ENCODE measurements at regions not wholly inside any gene's neighbourhood (a gene's known extent, or its start where the extent isn't known, plus 50 kb on each side); places are given as distances from the start of the nearest gene placed in this dataset.

DNA sequence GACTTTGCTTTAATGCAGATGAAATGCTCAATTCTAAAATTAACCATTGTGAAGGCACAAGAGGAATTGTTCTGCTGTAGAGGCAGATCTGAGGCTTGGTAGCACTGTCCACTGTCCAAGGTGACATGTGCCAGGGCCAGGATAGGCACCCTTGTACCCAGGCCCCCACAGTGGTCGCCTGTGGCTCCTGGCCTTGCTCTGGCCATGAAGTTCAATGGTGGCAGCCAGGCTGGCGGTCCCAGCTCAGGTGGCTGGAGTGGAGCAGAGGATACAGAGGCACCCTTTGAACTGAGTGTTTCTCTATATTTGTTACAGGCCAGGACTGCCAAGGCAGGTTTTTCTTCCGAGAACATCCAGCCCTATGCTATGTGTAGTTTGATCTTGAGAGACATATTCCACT is 102.6 kb downstream of the PTGS2 start:
- ATAC-seq: no peak
- no peaks in the 10 kb centered on the region for H3K4me1 Mint-ChIP-seq
- Histone ChIP-seq H3K9me2 (ENCODE audit: insufficient read depth) (peaks cover 6% of the 10 kb centered on the region; the same call in 1 of the 2 replicates), H3F3A (replicated peaks; ENCODE audit: low read depth) (no peaks in the 10 kb centered on the region), H3K27ac (ENCODE audit: low read depth) (no peak overlapping the region), H3K4me1 (ENCODE audit: insufficient read depth) (no peaks in the 10 kb centered on the region), H2AFZ (no peak overlapping the region), H3K4me3 (no peak overlapping the region), H4K20me1 (replicated peaks; ENCODE audit: insufficient read depth) (no peaks in the 10 kb centered on the region), H3K27me3 (ENCODE audit: insufficient read depth) (no peaks in the 10 kb centered on the region), H3K36me3 (ENCODE audit: insufficient read depth) (no peaks in the 10 kb centered on the region), H3K4me2 (no peak overlapping the region), H3K79me2 (replicated peaks; ENCODE audit: insufficient read depth) (no peaks in the 10 kb centered on the region)
- DNase-seq (ENCODE audit: low spot score): no peak
- peaks cover 2% of the 10 kb centered on the region for H3K27me3 Mint-ChIP-seq (ENCODE audit: insufficient read depth, low read depth, poor library complexity)
- TF ChIP-seq, protein P1, sequence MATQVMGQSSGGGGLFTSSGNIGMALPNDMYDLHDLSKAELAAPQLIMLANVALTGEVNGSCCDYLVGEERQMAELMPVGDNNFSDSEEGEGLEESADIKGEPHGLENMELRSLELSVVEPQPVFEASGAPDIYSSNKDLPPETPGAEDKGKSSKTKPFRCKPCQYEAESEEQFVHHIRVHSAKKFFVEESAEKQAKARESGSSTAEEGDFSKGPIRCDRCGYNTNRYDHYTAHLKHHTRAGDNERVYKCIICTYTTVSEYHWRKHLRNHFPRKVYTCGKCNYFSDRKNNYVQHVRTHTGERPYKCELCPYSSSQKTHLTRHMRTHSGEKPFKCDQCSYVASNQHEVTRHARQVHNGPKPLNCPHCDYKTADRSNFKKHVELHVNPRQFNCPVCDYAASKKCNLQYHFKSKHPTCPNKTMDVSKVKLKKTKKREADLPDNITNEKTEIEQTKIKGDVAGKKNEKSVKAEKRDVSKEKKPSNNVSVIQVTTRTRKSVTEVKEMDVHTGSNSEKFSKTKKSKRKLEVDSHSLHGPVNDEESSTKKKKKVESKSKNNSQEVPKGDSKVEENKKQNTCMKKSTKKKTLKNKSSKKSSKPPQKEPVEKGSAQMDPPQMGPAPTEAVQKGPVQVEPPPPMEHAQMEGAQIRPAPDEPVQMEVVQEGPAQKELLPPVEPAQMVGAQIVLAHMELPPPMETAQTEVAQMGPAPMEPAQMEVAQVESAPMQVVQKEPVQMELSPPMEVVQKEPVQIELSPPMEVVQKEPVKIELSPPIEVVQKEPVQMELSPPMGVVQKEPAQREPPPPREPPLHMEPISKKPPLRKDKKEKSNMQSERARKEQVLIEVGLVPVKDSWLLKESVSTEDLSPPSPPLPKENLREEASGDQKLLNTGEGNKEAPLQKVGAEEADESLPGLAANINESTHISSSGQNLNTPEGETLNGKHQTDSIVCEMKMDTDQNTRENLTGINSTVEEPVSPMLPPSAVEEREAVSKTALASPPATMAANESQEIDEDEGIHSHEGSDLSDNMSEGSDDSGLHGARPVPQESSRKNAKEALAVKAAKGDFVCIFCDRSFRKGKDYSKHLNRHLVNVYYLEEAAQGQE (IDR thresholded peaks at IDR 0.05; ENCODE audit: unreplicated experiment): no peak
- TF ChIP-seq NANOG (IDR thresholded peaks at IDR 0.05; ENCODE audit: borderline replicate concordance): no peak
- TF ChIP-seq, protein P2, sequence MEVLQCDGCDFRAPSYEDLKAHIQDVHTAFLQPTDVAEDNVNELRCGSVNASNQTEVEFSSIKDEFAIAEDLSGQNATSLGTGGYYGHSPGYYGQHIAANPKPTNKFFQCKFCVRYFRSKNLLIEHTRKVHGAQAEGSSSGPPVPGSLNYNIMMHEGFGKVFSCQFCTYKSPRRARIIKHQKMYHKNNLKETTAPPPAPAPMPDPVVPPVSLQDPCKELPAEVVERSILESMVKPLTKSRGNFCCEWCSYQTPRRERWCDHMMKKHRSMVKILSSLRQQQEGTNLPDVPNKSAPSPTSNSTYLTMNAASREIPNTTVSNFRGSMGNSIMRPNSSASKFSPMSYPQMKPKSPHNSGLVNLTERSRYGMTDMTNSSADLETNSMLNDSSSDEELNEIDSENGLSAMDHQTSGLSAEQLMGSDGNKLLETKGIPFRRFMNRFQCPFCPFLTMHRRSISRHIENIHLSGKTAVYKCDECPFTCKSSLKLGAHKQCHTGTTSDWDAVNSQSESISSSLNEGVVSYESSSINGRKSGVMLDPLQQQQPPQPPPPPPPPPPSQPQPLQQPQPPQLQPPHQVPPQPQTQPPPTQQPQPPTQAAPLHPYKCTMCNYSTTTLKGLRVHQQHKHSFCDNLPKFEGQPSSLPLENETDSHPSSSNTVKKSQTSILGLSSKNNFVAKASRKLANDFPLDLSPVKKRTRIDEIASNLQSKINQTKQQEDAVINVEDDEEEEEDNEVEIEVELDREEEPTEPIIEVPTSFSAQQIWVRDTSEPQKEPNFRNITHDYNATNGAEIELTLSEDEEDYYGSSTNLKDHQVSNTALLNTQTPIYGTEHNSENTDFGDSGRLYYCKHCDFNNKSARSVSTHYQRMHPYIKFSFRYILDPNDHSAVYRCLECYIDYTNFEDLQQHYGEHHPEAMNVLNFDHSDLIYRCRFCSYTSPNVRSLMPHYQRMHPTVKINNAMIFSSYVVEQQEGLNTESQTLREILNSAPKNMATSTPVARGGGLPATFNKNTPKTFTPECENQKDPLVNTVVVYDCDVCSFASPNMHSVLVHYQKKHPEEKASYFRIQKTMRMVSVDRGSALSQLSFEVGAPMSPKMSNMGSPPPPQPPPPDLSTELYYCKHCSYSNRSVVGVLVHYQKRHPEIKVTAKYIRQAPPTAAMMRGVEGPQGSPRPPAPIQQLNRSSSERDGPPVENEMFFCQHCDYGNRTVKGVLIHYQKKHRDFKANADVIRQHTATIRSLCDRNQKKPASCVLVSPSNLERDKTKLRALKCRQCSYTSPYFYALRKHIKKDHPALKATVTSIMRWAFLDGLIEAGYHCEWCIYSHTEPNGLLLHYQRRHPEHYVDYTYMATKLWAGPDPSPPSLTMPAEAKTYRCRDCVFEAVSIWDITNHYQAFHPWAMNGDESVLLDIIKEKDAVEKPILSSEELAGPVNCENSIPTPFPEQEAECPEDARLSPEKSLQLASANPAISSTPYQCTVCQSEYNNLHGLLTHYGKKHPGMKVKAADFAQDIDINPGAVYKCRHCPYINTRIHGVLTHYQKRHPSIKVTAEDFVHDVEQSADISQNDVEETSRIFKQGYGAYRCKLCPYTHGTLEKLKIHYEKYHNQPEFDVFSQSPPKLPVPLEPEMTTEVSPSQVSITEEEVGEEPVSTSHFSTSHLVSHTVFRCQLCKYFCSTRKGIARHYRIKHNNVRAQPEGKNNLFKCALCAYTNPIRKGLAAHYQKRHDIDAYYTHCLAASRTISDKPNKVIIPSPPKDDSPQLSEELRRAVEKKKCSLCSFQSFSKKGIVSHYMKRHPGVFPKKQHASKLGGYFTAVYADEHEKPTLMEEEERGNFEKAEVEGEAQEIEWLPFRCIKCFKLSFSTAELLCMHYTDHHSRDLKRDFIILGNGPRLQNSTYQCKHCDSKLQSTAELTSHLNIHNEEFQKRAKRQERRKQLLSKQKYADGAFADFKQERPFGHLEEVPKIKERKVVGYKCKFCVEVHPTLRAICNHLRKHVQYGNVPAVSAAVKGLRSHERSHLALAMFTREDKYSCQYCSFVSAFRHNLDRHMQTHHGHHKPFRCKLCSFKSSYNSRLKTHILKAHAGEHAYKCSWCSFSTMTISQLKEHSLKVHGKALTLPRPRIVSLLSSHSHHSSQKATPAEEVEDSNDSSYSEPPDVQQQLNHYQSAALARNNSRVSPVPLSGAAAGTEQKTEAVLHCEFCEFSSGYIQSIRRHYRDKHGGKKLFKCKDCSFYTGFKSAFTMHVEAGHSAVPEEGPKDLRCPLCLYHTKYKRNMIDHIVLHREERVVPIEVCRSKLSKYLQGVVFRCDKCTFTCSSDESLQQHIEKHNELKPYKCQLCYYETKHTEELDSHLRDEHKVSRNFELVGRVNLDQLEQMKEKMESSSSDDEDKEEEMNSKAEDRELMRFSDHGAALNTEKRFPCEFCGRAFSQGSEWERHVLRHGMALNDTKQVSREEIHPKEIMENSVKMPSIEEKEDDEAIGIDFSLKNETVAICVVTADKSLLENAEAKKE (CRISPR knock-in tag; IDR thresholded peaks at IDR 0.05): no peak
- TF ChIP-seq JUNB (IDR thresholded peaks at IDR 0.05; ENCODE audit: unreplicated experiment): no peak
- TF ChIP-seq, protein P3, sequence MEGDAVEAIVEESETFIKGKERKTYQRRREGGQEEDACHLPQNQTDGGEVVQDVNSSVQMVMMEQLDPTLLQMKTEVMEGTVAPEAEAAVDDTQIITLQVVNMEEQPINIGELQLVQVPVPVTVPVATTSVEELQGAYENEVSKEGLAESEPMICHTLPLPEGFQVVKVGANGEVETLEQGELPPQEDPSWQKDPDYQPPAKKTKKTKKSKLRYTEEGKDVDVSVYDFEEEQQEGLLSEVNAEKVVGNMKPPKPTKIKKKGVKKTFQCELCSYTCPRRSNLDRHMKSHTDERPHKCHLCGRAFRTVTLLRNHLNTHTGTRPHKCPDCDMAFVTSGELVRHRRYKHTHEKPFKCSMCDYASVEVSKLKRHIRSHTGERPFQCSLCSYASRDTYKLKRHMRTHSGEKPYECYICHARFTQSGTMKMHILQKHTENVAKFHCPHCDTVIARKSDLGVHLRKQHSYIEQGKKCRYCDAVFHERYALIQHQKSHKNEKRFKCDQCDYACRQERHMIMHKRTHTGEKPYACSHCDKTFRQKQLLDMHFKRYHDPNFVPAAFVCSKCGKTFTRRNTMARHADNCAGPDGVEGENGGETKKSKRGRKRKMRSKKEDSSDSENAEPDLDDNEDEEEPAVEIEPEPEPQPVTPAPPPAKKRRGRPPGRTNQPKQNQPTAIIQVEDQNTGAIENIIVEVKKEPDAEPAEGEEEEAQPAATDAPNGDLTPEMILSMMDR (conservative IDR thresholded peaks at IDR 0.05; ENCODE audit: low read depth in 2 of 2): no peak
- no peak for TF ChIP-seq STAT1 (IDR thresholded peaks at IDR 0.05; ENCODE audit: unreplicated experiment)
- TF ChIP-seq ZNF114 (CRISPR knock-in tag; IDR thresholded peaks at IDR 0.05): no peak
- no peak for TF ChIP-seq POLR2AphosphoS5 (IDR thresholded peaks at IDR 0.05; ENCODE audit: low read depth)
- no peak for TF ChIP-seq CREB1 (CRISPR knock-in tag; IDR thresholded peaks at IDR 0.05; ENCODE audit: low read depth)
- TF ChIP-seq, protein P4, sequence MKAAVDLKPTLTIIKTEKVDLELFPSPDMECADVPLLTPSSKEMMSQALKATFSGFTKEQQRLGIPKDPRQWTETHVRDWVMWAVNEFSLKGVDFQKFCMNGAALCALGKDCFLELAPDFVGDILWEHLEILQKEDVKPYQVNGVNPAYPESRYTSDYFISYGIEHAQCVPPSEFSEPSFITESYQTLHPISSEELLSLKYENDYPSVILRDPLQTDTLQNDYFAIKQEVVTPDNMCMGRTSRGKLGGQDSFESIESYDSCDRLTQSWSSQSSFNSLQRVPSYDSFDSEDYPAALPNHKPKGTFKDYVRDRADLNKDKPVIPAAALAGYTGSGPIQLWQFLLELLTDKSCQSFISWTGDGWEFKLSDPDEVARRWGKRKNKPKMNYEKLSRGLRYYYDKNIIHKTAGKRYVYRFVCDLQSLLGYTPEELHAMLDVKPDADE (IDR thresholded peaks at IDR 0.05): no peak
- no peak for TF ChIP-seq EZH2phosphoT487 (IDR thresholded peaks at IDR 0.05; ENCODE audit: unreplicated experiment)
- TF ChIP-seq ZNF331 (CRISPR knock-in tag; IDR thresholded peaks at IDR 0.05; ENCODE audit: low read depth): no peak
- TF ChIP-seq EZH2 (IDR thresholded peaks at IDR 0.05; ENCODE audit: low read depth, unreplicated experiment): no peak
- no peak overlapping the region for H3K27ac Mint-ChIP-seq
- H3K36me3 Mint-ChIP-seq (ENCODE audit: low read depth): no peaks in the 10 kb centered on the region
- no peak overlapping the region for H3K4me3 Mint-ChIP-seq
- H3K9me3 Mint-ChIP-seq: peaks cover 1% of the 10 kb centered on the region; the same call in 2 of the 3 replicates

Data from GM23338 (cell line).